ENCODE measurements at regions not wholly inside any gene's neighbourhood (a gene's known extent, or its start where the extent isn't known, plus 50 kb on each side); places are given as distances from the start of the nearest gene placed in this dataset.

DNA sequence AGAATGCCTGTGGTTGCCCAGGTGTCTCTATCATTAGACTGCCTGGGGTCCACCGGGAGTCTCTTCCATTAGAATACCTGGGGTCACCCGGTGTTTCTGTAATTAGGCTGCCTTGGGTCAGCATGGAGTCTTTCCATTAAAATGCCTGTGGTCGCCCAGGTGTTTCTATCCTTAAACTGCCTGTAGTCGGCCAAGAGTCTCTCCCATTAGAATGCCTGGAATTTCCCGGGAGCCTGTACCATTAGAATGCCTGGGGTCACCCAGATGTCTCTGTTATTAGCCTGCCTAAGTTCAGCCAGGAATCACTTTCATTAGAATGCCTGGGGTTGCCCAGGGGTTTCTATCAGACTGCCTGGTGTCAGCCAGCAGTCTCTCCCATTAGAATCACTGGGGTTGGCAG is 1492.8 kb downstream of the UQCRFS1 start:
- CTCF ChIA-PET = no interaction called here

DNA sequence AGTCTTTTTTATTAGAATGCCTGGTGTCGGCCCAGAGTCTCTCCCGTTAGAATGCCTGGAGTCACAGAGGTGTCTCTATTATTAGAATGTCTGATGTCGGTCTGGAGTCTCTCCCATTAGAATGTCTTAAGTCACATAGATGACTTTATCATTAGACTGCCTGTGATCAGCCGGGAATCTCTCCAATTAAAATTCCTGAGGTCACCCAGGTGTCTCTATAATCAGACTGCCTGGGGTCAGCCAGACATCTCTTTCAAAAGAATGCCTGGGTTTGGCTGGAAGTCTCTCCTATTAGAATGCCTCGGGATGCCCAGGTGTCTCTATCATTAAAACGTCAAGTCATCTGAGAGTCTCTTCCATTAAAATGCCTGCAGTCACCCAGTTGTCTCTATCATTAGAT is 1493.9 kb downstream of the UQCRFS1 start:
- Histone ChIP-seq H3K36me3 (ENCODE audit: control insufficient read depth in 2 of 2, insufficient read depth in 2 of 2, low read length in 1 of 2) (no peaks in the 10 kb centered on the region), H3K79me2 (ENCODE audit: control insufficient read depth, insufficient read depth, low read length) (no peaks in the 10 kb centered on the region), H3K4me1 (ENCODE audit: control insufficient read depth, insufficient read depth, low read length) (no peaks in the 10 kb centered on the region), H3K27ac (ENCODE audit: control insufficient read depth, insufficient read depth) (no peak overlapping the region), H3K4me3 (no peak overlapping the region), H2AFZ (ENCODE audit: control insufficient read depth, low read depth, low read length) (no peak overlapping the region), H3K4me2 (ENCODE audit: control insufficient read depth, insufficient read depth) (no peak overlapping the region), H3K9me3 (replicated peaks; ENCODE audit: control insufficient read depth, insufficient read depth, low read length) (no peaks in the 10 kb centered on the region; the same call in 2 of the 3 replicates), H4K20me1 (ENCODE audit: control insufficient read depth, insufficient read depth) (no peaks in the 10 kb centered on the region), H3K9ac (ENCODE audit: control insufficient read depth, insufficient read depth, low read length) (no peak overlapping the region), H3K27me3 (replicated peaks in 1 of 2; ENCODE audit: control insufficient read depth in 2 of 2, insufficient read depth in 2 of 2, low read length in 1 of 2) (no peaks in the 10 kb centered on the region)
- no TSS peak for BruUV-seq (replicated peaks)
- 47% methylated on average over 6 of the region's 6 CpGs for WGBS (ENCODE audit: insufficient coverage, insufficient replicate concordance, low lambda C conversion rate, missing lambda C conversion rate)
- POLR2A ChIA-PET = no interaction called here
- SMC1A ChIA-PET (ENCODE audit: uncharacterized antibody, unreplicated experiment) = no interaction called here
- no peak for DNase-seq (ENCODE audit: low read depth, low spot score)
- intact Hi-C loops (cut with micrococcal nuclease; ENCODE audit: unreplicated experiment) = no loop called here
- CTCF ChIA-PET = no interaction called here
- no peak for ATAC-seq
- in situ Hi-C loops (cut with MboI) = no loop called here
- no peak for FAIRE-seq
- RAD21 ChIA-PET (ENCODE audit: unreplicated experiment) = no interaction called here
- TF ChIP-seq HDAC2 (IDR thresholded peaks at IDR 0.05) = no peak
- no peak for TF ChIP-seq BACH1 (IDR thresholded peaks at IDR 0.05; ENCODE audit: borderline replicate concordance)
- TF ChIP-seq SREBF1 (IDR thresholded peaks at IDR 0.05; ENCODE audit: low read length) = no peak
- TF ChIP-seq SIN3A (IDR thresholded peaks at IDR 0.05; ENCODE audit: low read depth, low read length) = no peak
- no peak for TF ChIP-seq RFX5 (IDR thresholded peaks at IDR 0.05; ENCODE audit: low read depth, low read length)
- TF ChIP-seq, protein P1, sequence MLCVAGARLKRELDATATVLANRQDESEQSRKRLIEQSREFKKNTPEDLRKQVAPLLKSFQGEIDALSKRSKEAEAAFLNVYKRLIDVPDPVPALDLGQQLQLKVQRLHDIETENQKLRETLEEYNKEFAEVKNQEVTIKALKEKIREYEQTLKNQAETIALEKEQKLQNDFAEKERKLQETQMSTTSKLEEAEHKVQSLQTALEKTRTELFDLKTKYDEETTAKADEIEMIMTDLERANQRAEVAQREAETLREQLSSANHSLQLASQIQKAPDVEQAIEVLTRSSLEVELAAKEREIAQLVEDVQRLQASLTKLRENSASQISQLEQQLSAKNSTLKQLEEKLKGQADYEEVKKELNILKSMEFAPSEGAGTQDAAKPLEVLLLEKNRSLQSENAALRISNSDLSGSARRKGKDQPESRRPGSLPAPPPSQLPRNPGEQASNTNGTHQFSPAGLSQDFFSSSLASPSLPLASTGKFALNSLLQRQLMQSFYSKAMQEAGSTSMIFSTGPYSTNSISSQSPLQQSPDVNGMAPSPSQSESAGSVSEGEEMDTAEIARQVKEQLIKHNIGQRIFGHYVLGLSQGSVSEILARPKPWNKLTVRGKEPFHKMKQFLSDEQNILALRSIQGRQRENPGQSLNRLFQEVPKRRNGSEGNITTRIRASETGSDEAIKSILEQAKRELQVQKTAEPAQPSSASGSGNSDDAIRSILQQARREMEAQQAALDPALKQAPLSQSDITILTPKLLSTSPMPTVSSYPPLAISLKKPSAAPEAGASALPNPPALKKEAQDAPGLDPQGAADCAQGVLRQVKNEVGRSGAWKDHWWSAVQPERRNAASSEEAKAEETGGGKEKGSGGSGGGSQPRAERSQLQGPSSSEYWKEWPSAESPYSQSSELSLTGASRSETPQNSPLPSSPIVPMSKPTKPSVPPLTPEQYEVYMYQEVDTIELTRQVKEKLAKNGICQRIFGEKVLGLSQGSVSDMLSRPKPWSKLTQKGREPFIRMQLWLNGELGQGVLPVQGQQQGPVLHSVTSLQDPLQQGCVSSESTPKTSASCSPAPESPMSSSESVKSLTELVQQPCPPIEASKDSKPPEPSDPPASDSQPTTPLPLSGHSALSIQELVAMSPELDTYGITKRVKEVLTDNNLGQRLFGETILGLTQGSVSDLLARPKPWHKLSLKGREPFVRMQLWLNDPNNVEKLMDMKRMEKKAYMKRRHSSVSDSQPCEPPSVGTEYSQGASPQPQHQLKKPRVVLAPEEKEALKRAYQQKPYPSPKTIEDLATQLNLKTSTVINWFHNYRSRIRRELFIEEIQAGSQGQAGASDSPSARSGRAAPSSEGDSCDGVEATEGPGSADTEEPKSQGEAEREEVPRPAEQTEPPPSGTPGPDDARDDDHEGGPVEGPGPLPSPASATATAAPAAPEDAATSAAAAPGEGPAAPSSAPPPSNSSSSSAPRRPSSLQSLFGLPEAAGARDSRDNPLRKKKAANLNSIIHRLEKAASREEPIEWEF (IDR thresholded peaks at IDR 0.05; ENCODE audit: insufficient replicate concordance, low read depth, low read length) = no peak
- no peak for TF ChIP-seq NFIC (IDR thresholded peaks at IDR 0.05; ENCODE audit: low read depth, low read length)
- no peak for TF ChIP-seq CBX3 (IDR thresholded peaks at IDR 0.05; ENCODE audit: borderline replicate concordance, low read depth)
- no peak for TF ChIP-seq BRCA1 (IDR thresholded peaks at IDR 0.05; ENCODE audit: low read depth, low read length)

More for the DNA sequence above, 1492.8 kb downstream of the UQCRFS1 start:
- Histone ChIP-seq H3K27me3 (replicated peaks in 1 of 2; ENCODE audit: control insufficient read depth in 2 of 2, insufficient read depth in 2 of 2, low read length in 1 of 2) (no peaks in the 10 kb centered on the region), H3K27ac (ENCODE audit: control insufficient read depth, insufficient read depth) (no peak overlapping the region), H3K36me3 (ENCODE audit: control insufficient read depth in 2 of 2, insufficient read depth in 2 of 2, low read length in 1 of 2) (no peaks in the 10 kb centered on the region), H3K9me3 (replicated peaks; ENCODE audit: control insufficient read depth, insufficient read depth, low read length) (no peaks in the 10 kb centered on the region; the same call in 2 of the 3 replicates), H3K4me3 (no peak overlapping the region), H3K4me1 (ENCODE audit: control insufficient read depth, insufficient read depth, low read length) (no peaks in the 10 kb centered on the region), H3K9ac (ENCODE audit: control insufficient read depth, insufficient read depth, low read length) (no peak overlapping the region), H4K20me1 (ENCODE audit: control insufficient read depth, insufficient read depth) (no peaks in the 10 kb centered on the region), H3K79me2 (ENCODE audit: control insufficient read depth, insufficient read depth, low read length) (no peaks in the 10 kb centered on the region), H3K4me2 (ENCODE audit: control insufficient read depth, insufficient read depth) (no peak overlapping the region), H2AFZ (ENCODE audit: control insufficient read depth, low read depth, low read length) (no peak overlapping the region)
- 31% methylated on average over 5 of the region's 5 CpGs for WGBS (ENCODE audit: insufficient coverage, insufficient replicate concordance, low lambda C conversion rate, missing lambda C conversion rate)
- no peak for FAIRE-seq
- ChIA-PET POLR2A (no interaction called here), SMC1A (ENCODE audit: uncharacterized antibody, unreplicated experiment) (no interaction called here), RAD21 (ENCODE audit: unreplicated experiment) (no interaction called here)
- intact Hi-C loops (cut with micrococcal nuclease; ENCODE audit: unreplicated experiment) = no loop called here
- no peak for DNase-seq (ENCODE audit: low read depth, low spot score)
- ATAC-seq = no peak
- in situ Hi-C loops (cut with MboI) = no loop called here
- BruUV-seq (replicated peaks) = no TSS peak
- no peak for TF ChIP-seq EZH2 (IDR thresholded peaks at IDR 0.05; ENCODE audit: borderline replicate concordance, control insufficient read depth, low read depth, low read length)
- no peak for TF ChIP-seq MXI1 (IDR thresholded peaks at IDR 0.05; ENCODE audit: low read depth, low read length)
- TF ChIP-seq ZZZ3 (IDR thresholded peaks at IDR 0.05; ENCODE audit: control insufficient read depth, insufficient read length, low read depth) = no peak
- TF ChIP-seq TARDBP (IDR thresholded peaks at IDR 0.05; ENCODE audit: borderline replicate concordance) = no peak
- no peak for TF ChIP-seq BHLHE40 (IDR thresholded peaks at IDR 0.05; ENCODE audit: borderline replicate concordance in 1 of 2, low read depth in 2 of 2, low read length in 1 of 2)
- no peak for TF ChIP-seq PAX8 (IDR thresholded peaks at IDR 0.05)
- TF ChIP-seq, protein P2, sequence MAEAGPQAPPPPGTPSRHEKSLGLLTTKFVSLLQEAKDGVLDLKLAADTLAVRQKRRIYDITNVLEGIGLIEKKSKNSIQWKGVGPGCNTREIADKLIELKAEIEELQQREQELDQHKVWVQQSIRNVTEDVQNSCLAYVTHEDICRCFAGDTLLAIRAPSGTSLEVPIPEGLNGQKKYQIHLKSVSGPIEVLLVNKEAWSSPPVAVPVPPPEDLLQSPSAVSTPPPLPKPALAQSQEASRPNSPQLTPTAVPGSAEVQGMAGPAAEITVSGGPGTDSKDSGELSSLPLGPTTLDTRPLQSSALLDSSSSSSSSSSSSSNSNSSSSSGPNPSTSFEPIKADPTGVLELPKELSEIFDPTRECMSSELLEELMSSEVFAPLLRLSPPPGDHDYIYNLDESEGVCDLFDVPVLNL (IDR thresholded peaks at IDR 0.05; ENCODE audit: low read depth, low read length) = no peak
- TF ChIP-seq SMARCA5 (IDR thresholded peaks at IDR 0.05) = no peak
- no peak for TF ChIP-seq BMI1 (IDR thresholded peaks at IDR 0.05; ENCODE audit: borderline replicate concordance)
- TF ChIP-seq TCF7 (IDR thresholded peaks at IDR 0.05; ENCODE audit: borderline replicate concordance) = no peak
